NT2/D1 (cell line): ENCODE measurements at regions not wholly inside any gene's neighbourhood (a gene's known extent, or its start where the extent isn't known, plus 50 kb on each side); places are given as distances from the start of the nearest gene placed in this dataset.

Experiments
- DNase-seq: peaks from one replicate; pipeline ENCODE4 v3.0.0-alpha.2; 2011; ENCODE audit warnings: low read depth, low spot score
- H3K27me3 ChIP-seq: 2 replicates; pipeline ENCODE4 v1.6.0; 2011; ENCODE audit warnings: mild to moderate bottlenecking; ENCODE audit not compliant: insufficient read length, insufficient read depth
- H3K36me3 ChIP-seq: 2 replicates; pipeline ENCODE4 v1.6.1; 2011; ENCODE audit warnings: mild to moderate bottlenecking, low read length, mixed read lengths; ENCODE audit not compliant: insufficient read depth, insufficient read length
- H3K4me1 ChIP-seq: 2 replicates; pipeline ENCODE4 v1.5.1; 2011; ENCODE audit not compliant: insufficient read depth, insufficient read length
- H3K4me3 ChIP-seq: 2 replicates; pipeline ENCODE4 v1.5.1; 2011; ENCODE audit warnings: low read depth; ENCODE audit not compliant: insufficient read length
- H3K9ac ChIP-seq: 2 replicates; pipeline ENCODE4 v1.6.0; 2011; ENCODE audit warnings: low read depth; ENCODE audit not compliant: insufficient read length
- H3K9me3 ChIP-seq: 2 replicates; pipeline ENCODE4 v1.5.1; 2011; ENCODE audit warnings: mild to moderate bottlenecking, low read length; ENCODE audit not compliant: insufficient read depth
- SUZ12 ChIP-seq: IDR thresholded peaks from 2 replicates; pipeline ENCODE4 v1.6.1; 2011; ENCODE audit not compliant: insufficient read length, insufficient read depth; ENCODE audit errors: extremely low read depth
- YY1 ChIP-seq: IDR thresholded peaks from 2 replicates; pipeline ENCODE4 v1.6.1; 2011; ENCODE audit not compliant: insufficient read length, insufficient read depth
- ZNF274 ChIP-seq: IDR thresholded peaks from 2 replicates; pipeline ENCODE4 v1.6.1; 2011; ENCODE audit warnings: mild to moderate bottlenecking, low read depth, low read length

DNA sequence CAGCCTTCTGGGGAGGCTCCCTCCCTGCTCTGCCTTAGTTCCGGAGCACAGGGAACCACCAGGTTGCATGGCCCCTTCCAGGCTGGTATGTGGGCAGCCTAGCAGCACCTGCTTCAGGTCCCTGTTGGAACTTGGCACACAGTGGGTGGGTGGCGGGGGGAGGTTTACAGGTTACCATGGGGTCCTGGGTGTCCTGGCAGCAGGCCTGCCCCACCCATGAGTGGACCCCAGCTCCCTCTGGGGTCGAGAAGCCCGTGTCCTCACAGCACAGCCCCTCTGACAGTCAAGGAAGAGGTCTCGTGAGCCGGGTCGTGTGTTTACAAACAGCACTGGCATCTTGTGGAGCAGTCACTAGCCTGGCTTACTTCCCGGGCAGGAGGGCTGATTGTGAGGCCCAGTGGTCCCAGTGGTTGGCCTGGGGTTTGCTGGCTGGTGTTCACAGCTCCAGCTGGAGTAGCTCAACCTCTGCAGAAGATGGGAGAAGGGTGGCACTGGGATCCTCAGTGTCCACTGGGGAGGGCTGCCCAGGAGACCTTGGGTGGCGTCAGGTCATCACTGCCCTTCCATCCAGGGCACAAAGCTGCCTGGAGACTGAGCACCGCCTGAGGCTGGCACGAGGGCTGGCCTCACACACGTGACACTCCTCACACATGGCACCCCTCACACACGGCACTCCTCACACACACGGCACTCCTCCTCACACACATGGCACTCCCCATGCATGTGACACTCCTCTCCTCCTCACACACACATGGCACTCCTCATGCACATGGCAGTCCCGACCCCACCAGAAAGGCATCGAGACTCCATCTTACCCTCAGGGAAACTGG, 100.9 kb downstream of the RIPK4 start:
- H3K4me1 ChIP-seq: peaks cover 7% of the 10 kb centered on the region
- H3K36me3 ChIP-seq: no peaks in the 10 kb centered on the region
- no peak overlapping the region for H3K9ac ChIP-seq
- no peak for DNase-seq
- no peaks in the 10 kb centered on the region for H3K27me3 ChIP-seq
- TF ChIP-seq ZNF274 (no peak), SUZ12 (no peak), YY1 (no peak)
- no peaks in the 10 kb centered on the region for H3K9me3 ChIP-seq
- no peak overlapping the region for H3K4me3 ChIP-seq

DNA sequence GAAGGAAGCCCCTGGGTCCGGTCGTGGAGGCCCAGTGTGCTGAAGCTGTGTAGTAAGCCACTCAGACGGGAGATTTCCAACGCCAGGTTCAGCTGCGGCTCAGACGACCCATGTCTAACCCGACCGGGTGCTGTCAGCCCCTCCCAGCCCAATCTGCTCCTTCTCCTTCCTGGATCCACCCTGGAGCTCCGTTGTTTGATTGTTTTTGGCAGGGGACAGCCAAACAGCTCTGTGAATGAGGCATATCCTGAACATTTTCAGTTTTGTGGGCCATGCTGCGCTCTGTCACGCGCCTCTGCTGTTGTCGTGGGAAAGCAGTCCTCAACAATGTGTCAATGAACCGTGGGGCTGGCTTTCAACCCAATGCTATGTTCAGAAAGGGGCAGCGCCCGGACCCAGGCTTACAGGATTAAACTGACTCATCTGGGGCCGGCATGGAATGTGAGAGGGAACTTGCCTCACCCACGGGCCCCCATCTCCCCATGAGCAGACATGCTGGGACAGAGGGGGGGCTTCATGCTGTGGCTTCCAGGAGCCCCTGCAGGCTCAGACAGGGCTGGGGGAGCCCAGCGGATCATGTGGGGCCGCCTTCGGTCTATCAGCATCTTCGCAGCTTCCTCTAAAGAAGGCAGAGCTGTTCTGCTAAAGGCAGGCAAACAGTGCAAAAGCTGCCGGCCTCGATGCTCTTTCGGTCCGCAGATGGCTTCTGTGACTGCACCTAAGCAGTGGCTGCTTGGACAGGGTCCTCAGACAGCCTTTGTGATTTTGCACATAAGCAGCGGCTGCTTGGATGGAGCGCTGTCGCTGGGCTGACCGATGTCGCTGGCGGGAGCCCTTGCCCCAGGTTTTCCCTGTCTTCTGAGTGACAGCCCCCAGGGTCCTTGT, 101.7 kb downstream of the RIPK4 start:
- Histone ChIP-seq H3K9ac (no peak overlapping the region), H3K4me1 (peaks cover 8% of the 10 kb centered on the region), H3K9me3 (no peaks in the 10 kb centered on the region), H3K27me3 (no peaks in the 10 kb centered on the region), H3K4me3 (no peak overlapping the region), H3K36me3 (no peaks in the 10 kb centered on the region)
- no peak for TF ChIP-seq ZNF274
- no peak for TF ChIP-seq YY1
- TF ChIP-seq SUZ12: no peak
- no peak for DNase-seq

DNA sequence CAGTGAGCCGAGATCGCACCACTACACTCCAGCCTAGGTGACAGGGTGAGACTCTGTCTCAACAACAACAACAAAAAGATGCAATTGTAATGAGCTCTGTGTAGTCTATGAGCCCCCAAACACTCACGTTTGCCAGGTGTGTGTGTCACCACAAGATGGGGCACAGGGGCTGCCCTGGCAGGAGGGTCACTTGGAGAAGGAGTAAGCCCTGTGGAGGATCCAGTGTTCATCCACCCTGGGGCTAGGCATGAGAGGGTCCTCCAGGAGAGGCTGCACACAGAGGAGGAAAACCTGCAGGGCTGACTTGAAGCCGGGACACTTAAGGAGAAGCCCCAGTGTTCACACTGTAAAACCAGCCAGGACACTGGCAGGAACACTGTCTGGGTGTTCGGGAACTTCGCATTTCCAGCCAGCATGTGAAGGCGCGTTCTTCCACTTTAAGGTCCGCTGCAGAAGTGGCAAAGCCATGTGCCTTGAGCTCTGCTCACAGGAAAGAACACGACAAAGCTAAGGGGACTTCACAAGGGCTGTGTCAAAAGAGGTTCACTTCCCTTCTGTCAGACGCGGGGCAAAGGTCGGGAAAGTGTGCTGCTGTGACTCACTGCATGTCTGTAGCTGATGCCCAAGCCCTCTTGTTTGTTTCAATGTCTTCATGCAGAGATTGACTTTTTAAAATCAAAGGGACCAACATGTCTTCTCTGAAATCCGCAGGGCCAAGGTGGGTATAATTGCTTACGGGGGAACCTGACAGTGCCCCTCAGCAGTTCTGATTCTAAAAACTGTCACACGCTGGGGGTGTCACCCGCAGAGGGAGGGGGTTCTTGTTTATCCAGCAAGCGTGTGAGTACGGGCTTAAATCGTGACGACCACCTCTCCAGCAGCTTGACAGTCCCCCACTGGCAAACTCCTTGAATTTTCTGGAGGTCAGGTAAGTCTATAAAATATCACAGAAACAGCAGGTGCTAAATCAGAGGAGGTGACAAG, 102.8 kb downstream of the RIPK4 start:
- no peak overlapping the region for H3K4me3 ChIP-seq
- DNase-seq: no peak

DNA sequence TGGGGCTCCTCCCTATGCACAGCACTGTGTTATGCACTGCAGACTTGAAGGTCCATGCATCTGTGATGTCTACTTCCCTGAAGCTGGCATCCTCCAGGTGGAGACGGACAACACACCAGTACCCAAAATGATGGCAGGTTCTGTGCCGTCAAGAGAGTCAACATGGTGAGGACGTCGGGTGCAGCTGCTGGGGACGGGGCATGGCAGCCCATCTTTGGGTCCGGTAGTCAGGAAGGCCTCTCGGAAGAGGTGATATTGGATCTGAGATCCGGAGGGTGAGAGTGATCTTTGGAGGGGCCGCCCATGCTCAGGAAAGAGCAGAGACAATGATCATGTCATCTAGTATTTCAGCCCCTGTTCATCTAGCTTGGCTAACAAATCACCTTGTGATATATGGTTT, 104.1 kb downstream of the RIPK4 start:
- no peak for DNase-seq
- H3K4me1 ChIP-seq: peaks cover 10% of the 10 kb centered on the region
- H3K36me3 ChIP-seq: no peaks in the 10 kb centered on the region
- H3K27me3 ChIP-seq: no peaks in the 10 kb centered on the region
- no peak overlapping the region for H3K9ac ChIP-seq
- no peaks in the 10 kb centered on the region for H3K9me3 ChIP-seq
- H3K4me3 ChIP-seq: no peak overlapping the region
- TF ChIP-seq YY1 (no peak), SUZ12 (no peak), ZNF274 (no peak)

More for the DNA sequence above, 102.8 kb downstream of the RIPK4 start:
- Histone ChIP-seq H3K4me1 (peaks cover 10% of the 10 kb centered on the region), H3K9me3 (no peaks in the 10 kb centered on the region), H3K27me3 (no peaks in the 10 kb centered on the region), H3K36me3 (no peaks in the 10 kb centered on the region), H3K9ac (no peak overlapping the region)
- TF ChIP-seq YY1 (no peak), SUZ12 (no peak)

DNA sequence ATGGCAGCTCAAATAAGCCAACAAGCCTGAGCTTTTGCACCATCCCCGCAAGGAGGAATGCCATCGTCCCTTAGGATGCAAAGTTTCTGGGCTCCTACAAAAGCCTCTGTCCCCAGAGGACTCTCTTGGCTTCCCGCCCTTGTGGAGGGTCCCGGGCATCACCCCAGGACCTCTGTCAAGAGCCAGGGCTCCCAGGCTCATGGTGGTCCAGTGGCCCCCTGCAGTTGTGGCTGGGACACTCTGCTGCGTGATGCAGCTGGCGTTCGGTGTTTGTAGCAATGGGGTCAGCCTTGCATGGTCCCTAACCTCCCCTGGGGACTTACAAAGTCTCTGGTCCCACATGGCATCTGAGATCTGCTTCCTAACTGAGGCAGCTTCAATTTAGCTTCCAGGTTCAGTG, 104.7 kb downstream of the RIPK4 start:
- H3K36me3 ChIP-seq: no peaks in the 10 kb centered on the region

DNA sequence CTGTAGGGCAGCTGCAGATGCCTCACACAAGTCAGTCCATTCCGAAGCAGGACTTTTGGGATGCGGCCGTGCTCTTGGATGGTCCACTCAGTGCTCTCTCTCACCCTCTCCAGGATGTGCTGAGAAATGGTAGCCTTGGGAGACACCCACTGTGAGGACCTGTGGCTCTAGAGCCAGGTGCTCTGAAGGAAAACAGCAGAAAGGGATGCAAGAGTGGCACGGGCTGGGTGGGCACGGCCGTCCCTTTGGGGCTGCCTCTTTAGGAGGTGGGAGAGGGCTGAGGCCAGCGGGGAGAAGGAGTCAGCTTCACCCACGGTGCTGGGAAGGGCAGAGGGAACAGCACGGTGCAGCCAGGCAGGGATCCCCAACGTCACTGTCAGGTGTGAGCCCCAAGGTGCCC, 106.1 kb downstream of the RIPK4 start:
- no peaks in the 10 kb centered on the region for H3K9me3 ChIP-seq
- no peak overlapping the region for H3K4me3 ChIP-seq
- H3K9ac ChIP-seq: no peak overlapping the region
- no peaks in the 10 kb centered on the region for H3K36me3 ChIP-seq
- DNase-seq: no peak
- TF ChIP-seq ZNF274: no peak
- TF ChIP-seq SUZ12: no peak
- TF ChIP-seq YY1: no peak
- no peaks in the 10 kb centered on the region for H3K27me3 ChIP-seq
- H3K4me1 ChIP-seq: peaks cover 13% of the 10 kb centered on the region

More for the DNA sequence above, 104.7 kb downstream of the RIPK4 start:
- TF ChIP-seq YY1 (no peak), ZNF274 (no peak), SUZ12 (no peak)
- no peak for DNase-seq
- H3K4me1 ChIP-seq: peaks cover 10% of the 10 kb centered on the region
- no peak overlapping the region for H3K9ac ChIP-seq
- no peaks in the 10 kb centered on the region for H3K27me3 ChIP-seq
- H3K9me3 ChIP-seq: no peaks in the 10 kb centered on the region
- no peak overlapping the region for H3K4me3 ChIP-seq
